HG02588 (cell line): ENCODE measurements at regions not wholly inside any gene's neighbourhood (a gene's known extent, or its start where the extent isn't known, plus 50 kb on each side); places are given as distances from the start of the nearest gene placed in this dataset.

ENCODE experiments used
- ATAC-seq: cut with Tn5 transposase; IDR thresholded peaks from one replicate; pipeline ENCODE4 v1.9.1; 2021; ENCODE audit warnings: mild to moderate bottlenecking, moderate library complexity; ENCODE audit not compliant: unreplicated experiment

DNA sequence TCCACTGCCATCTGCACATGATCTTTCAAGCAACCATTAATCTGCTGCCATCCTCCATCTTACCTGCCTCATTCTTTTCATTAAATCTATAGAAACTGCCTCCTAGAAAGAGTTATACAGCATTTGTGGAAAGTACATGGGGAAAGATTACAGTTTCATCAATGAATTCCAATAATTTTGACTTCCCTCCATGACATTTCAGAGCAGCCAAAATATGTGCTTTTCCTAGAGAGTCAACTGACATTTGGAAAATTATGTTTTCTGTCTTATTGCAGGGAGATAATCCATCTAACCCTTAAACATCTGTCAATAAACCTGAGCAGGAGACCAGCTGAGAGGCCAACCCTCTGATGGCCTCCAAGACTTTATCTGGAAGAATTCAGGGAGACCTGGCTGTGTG, 147.0 kb upstream of the CDH5 start:
- ATAC-seq, result no peak

DNA sequence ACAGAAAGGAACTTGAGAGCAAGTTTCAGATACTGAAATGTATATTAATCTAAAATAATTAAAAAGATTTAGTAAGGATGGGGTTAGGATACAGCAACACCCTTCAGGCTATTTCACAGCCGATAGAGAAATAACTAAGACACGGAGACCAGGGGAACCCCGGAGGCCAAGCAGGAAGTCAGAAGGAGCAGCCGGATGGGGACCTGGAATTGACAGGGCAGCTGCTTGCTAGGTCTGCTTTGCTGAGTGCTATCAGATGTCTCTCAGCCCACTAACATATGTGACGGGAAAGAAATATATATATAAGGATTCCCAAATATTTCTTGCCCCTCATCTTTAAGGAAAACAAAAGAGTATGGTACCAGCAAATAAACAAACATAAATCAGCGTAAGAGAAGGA, 154.1 kb upstream of the CDH5 start:
- ATAC-seq, result no peak

DNA sequence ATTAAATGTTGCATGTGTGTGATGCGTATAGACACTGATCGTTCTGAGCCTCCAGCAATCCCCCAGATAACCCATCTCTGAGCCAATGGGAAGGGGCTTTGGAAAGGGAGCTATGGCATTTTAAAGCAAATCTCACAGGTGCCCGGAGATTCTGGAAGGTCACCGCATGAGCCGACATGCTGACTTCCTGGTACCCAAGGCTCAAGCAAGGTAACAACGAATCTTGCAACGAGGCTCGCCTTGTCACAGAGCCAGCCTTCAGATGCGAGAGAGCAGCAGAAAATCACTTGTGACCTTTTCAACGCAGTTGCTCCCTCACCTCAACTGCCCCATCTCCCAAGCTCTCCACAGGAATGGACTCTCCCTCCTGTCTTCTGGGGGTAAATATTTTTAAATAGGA, 154.8 kb upstream of the CDH5 start:
- ATAC-seq, result no peak

DNA sequence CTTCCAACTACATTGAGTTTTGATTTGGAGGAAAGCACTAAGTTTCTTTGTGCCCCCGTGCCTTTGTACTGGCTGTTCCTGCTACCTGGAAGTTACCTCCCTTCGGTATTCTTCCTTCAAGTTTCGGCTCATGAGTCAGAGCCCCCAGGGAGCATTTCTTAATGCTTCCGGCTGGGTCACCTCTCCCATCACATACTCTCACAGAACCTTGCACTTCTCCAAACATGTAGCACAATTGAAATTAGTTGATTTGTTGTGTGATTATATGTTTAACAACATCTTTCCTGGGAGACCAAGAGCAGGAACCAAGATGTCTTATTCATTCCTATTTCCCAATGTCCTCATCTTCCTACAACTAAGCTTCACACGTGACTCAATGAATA, 158.6 kb upstream of the CDH5 start:
- no peak for ATAC-seq

DNA sequence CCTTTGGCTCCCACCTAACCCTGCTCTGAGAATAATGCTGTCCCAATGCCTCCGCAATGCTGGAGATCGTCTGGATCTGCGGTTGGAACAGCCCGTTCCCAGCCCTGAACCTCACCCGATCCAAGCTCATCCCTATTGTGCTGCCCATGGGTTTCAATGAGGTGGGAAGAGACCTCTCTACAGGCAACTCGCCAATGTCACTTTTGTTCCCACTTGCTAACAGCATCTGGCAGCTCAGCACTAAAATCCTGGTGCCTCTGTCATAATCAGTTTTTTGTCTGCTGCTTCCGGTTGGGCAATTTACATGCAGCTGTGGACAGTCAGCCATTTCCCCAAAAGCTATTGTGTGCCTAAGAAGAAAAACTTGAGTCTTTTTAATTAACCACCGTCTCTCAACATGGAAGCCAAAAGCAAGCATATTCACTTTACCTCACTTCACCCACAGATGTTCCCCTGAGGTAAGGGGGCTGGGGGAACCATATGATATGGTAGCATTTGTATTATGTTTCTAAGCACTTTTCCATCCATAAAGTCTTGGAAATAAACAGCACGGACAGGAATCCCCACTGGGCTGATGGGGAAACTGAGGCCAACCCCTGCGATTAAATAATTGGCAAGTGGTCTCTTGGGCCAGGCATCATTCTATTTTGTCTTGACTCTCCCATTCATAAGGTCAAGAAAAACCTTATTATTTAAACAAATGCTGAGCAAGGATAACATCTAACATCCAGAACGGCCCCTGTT, 159.2 kb upstream of the CDH5 start:
- ATAC-seq, result no peak

DNA sequence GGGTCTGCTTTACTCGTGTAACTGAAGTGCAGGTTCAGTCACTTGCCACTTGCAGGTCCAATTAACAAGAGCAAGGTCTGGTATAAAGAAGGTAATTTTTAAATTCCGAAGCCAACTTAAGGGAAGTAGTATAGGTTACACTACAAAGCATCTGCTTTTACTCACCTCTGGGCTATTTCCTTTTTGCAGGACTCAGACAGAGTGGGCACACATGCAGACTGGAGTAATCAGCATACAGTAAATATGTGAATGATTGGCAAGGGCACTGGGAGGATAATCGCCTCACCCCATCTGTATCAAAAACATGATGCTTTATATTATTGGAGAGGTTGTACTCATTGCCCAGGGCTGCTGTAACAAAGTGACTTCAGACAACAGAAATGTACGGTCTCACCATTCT, 160.1 kb upstream of the CDH5 start:
- ATAC-seq, result no peak

DNA sequence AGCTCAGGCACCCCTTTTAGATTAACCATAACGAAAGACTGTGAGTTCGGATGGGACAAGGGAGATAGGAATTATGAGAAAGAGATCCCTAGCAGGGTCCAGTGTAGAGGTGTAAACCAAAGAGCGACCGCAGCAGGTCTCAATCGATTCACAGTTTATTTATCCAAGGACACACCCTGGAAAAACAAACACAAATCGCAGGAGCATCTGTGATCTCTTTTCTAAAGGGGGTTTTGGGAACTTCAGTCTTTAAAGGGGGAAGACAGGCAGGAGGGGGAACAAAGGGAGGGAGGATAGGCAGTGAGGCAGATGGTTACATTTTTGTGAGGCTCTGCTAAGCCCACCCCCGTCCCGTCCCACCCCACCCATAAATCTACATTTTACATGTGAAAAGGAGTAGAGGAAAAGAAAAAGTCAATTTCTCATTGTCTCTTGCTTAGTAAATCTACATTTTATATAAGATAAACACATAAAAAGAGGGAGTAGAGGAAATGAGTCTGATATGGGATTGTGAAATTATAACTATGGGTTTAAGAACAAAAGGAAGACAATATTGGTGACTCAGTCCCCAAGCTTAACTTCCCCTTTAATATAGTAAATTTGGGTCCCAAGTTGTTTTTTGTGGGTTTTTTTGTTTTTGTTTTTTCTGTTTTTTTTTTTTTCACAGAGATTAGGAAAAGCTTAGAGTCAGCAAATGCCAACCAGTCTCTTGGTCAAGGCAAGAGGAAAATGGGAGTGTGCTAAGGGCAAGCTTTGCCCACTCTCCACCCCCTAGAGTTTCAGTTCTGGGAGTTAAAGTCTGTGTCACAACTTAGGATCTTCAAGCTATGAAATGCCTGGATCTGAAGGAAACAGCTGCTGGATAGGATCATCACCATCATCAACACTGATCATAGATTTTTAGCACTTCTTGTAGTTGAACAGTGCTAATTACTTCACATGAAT, 160.9 kb upstream of the CDH5 start:
- no peak for ATAC-seq

DNA sequence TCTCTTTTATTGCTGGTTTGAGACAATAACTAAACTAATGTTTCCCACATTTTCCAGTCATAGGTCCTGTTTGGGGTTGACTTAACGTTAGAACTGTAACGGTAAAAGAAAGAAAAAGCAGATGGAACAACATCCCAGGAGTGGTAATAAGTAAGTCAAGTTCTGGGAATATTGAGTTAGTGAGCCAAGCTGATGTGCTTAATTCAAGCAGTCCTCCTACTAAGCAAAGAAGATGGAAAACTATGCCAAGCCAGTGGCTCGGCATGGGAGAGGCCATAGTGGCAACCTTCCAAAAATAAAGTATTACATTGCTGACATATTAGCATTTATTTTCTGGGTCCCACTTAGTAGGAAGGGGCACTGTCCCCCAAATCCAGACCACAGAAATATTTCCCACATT, 161.7 kb upstream of the CDH5 start:
- no peak for ATAC-seq

DNA sequence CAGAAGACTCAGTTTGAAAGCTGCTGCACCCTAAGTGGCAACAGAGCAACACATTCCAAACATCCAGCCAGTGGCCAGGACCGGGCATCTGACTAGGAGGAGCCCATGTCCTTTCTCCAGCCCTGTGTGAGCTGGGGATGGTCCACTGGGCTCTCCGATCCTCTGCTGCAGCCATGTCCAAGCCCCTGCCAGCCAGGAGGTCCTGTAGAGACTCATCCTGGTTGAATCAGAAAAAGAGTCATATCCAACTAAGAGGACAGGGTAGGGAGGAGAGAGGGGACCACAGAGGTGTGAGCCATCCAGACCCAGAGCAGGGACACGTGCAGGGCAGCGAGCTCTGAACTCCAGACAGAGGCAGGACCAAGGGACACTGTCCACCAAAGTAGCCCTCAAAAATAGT, 163.0 kb upstream of the CDH5 start:
- ATAC-seq, result no peak

DNA sequence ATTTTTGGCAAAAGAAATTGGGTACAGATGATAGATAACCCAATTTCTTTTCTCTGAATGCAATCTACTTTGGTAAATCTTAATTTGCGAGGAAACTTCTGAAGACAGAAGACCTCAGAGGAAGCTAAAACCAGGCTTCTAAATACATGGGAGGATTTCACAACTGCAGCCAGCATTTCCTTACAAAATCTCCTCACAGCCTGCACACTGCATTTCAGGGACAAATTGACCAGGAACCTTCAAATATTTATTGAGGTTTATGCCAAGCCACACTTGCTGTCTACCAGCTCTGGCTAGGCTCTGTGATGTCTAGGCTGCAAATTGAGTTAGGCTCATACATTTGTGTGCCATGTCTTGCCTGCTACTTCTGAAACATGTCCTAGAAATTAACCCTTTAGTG, 167.3 kb upstream of the CDH5 start:
- no peak for ATAC-seq

DNA sequence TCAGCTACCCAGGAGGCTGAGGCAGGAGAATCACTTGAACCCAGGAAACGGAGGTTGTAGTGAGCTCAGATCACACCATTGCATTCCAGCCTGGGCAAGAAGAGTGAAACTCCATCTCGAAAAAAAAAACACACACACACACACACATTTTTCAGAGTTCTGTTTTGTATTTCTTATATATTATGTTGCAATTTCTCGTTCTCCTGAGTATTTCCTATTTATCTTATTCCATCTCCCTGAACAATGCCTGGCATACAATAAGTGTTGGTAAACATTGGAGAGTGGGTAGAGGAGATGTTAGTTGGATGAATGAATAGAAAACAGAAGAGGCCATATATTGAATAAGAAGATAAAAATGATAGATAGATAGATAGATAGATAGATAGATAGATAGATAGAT, 167.8 kb upstream of the CDH5 start:
- no peak for ATAC-seq

DNA sequence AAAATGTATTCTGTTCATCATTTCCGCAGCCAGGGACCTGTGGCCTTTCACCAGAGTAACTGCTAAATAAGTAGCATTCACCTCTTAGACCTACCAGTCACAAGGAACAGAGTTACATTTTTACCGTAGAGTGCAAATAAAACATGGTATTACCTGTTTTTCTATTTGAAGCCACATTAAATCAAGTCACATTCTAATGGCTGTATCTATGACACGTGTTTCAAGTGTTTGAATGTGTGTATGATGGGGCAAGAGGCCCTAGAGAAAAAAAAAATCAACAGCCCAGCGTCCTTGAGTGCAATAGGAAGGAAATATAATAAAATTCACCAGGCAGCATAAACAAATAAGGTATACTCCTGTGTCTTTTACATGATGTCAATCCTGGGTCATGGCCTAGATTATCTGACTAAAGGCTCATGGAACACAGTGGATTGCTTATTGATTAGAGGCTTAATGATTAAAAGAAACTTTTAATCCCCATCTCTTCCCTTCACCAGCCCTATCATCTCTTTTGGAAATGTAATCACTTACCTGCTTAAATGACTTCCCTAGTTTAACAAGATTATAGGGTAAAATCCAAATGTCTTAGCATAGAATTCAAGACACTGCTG, 168.7 kb upstream of the CDH5 start:
- ATAC-seq, result no peak

DNA sequence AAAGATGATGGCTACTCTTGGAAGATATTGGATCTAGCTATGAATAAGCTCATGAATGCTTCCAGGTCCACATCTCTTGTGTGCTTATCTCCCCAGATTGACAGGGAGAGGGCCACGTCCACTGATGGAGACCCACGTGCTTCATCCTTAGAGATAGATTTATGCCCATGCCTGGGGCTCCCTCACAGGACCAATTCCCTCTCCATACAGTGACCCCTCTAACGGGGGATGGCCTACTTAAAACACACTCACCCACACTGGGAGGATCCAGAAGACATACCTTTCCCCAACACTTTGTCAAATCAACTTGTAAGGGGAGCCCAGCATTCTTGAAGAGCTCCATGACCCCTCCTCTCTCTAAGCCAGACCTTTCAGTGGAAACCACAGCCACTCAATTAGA, 169.7 kb upstream of the CDH5 start:
- no peak for ATAC-seq

DNA sequence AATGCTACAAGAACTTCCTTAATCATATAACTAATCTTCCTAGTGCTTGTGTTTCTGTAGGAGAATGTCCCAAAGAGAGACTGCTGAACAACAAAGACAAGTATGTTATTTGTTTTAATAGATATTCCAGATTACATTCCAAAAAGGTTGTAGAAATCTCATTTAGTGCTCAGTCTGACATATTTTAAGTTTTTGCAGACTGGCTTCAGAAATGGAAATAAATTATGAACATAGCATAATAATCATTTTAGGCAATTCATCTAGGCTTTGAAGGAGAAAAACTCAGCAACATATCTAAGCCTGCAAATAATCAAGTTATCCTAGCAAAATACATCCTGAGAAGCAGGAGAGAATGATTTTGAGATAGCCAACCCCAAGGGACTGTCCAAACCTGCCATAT, 171.6 kb upstream of the CDH5 start:
- no peak for ATAC-seq

DNA sequence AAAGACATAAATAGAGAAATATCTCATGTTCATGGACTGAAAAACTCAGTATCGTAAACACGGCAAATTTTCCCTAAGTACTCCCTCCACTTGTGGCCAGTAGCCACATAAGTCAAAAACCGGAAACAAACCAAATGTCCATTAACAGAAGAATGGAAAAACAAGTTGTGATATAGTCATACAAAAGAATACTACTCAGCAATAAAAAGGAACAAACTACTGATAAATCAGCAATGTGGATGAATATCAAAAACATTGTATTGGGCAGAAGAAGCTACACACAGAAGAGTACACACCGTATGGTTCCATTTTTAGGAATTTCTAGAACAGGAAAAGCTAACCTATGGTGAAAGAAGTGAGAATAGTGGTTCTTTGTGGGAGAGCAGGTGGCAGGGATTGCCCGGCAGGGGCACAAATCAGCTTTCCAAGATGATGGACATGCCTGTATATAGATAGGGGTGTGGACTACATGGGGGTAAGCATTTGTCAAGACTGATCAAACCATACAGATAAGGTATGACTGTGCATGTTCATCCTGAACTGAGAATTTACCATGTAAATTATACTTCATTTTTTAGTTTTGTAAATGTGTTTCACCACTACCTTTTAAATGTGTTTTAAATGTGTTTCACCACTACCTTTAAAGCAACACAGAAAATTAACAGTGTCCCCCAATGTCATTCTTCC, 172.8 kb upstream of the CDH5 start:
- no peak for ATAC-seq

DNA sequence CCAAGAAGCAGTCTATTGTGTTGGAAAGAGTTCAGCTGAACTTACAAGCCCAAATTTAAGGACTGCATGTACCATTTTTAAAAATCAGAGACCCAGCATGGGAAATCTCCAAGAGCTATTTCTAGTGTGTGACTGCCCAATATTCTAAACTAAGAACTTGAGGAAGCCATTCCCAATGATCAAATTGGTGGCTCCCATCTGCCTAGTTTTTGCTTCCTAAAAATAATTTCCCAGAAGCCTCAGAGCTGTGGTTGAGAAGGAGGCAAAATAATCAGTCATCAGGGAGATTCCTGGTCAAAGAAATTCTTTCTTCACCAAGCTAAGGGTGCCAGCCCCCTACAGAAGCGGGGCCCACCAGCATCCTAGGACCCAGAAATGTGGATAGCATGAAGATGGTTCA, 176.1 kb upstream of the CDH5 start:
- ATAC-seq, result no peak

DNA sequence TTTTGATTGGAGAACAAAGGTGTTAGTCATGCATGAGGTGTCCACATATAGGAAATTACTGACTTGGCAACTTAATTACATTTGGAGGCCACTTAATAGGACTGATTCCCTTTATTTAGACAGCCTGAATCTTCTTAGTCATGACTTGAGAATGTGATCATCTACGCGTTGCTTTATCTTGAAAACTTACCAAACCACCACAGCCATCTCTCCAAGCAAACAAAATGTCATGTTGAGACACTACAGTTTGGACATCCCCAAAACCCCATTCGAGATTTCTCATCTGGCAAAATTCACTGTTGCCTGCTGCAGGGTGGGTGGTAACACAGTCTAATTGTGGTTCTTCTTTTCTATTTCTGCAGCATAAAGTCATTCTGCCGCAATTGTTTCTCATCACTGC, 176.5 kb upstream of the CDH5 start:
- no peak for ATAC-seq

DNA sequence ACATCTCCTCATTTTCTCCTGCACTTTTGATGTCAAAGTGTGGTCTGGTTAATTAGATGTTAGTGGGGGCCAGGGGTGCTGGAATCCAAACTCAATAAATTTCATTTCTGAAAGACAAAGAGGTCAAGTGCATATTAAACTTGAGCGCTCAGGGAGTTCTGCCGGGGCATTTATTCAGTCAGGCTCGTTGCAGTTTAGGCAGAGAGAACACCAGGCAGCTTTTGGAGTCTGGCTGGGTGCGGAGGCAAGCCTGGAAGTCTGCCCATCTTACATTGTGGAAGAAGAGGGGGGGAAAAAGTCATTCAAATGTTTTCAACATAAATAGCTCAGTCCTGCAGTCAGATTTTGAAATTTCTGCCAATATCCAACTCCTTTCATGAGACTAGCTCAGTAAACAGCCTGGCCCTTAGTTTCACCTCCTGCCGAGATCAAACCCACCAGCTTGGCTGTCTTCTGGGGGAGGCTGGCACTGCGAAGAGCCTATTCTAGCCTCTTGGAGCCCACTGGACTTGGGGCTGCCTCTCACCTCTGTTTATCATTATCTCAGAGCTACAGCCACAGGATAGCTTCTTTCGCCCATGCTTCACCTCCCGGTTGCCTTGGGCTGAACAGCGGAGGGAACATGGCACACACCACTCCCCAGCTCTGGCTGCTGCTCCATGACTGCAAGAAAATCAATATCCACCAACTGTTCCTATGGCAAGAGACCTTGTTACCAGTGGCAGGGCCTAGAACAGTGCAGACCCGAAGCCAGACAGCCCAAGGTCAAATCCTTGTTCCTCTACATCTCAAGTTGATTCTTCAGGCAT, 177.4 kb upstream of the CDH5 start:
- ATAC-seq, result no peak

DNA sequence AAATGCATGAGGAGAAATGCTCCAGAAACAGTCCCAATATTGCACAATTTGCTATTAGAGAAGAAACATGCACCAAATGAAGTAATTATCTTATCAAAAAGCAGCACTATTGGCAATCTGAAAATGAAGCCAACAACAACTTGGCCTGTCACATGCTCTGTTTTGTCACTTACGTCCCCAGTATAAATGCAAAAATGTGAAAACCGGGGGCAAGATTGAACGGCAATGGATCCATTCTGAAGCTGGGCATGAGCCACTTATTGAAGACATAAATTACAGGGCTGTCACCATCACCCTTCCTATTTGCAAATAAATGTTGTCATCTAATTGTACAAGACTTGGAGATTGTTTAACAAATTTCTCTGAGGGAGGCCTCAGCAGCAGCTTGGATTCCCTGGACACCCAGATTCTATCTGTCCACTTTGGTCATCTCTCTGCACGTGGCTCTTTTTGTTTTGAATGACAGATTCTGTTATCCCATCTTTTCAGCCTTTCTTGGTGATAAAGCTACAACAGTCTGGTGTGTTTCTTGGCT, 180.2 kb upstream of the CDH5 start:
- ATAC-seq, result no peak

DNA sequence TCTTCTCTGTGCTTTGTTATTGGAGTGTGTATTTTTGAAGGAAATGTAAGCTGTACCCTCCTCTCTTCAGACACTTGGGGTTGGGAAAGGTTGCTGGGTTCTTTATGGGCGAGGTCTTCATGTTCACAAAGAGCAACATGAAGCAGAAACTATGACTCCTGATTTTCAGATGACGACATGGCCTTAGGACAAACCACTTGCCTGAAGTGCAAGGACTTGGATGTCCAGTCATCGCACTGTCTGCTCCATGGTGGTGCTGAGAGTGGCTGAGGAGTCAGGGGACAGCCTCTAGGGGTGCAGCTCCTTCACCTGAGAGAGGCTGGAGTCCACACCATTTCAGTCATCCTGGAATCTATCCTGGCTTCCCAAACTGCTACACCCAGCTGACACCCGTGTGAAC, 183.9 kb upstream of the CDH5 start:
- ATAC-seq, result no peak
